Ectodermal cell (in vitro differentiated cells): ENCODE measurements at regions not wholly inside any gene's neighbourhood (a gene's known extent, or its start where the extent isn't known, plus 50 kb on each side); places are given as distances from the start of the nearest gene placed in this dataset.

Experiments
- H3K27ac ChIP-seq: 2 replicates; pipeline ENCODE4 v1.7.0; 2013; ENCODE audit warnings: mild to moderate bottlenecking, low read depth, low read length; ENCODE audit not compliant: insufficient read depth, poor library complexity, severe bottlenecking
- H3K27me3 ChIP-seq: 2 replicates; pipeline ENCODE4 v1.7.0; 2013; ENCODE audit warnings: mild to moderate bottlenecking, low read length; ENCODE audit not compliant: insufficient read depth, control insufficient read depth, poor library complexity, severe bottlenecking
- H3K36me3 ChIP-seq: one replicate; pipeline ENCODE4 v1.7.0; 2013; ENCODE audit warnings: low read length; ENCODE audit not compliant: control insufficient read depth, insufficient read depth
- H3K4me1 ChIP-seq: one replicate; pipeline ENCODE4 v1.7.0; 2013; ENCODE audit warnings: low read length; ENCODE audit not compliant: control insufficient read depth, insufficient read depth
- H3K4me3 ChIP-seq: 2 replicates; pipeline ENCODE4 v1.7.0; 2013; ENCODE audit warnings: low read depth, low read length, control low read depth; ENCODE audit not compliant: insufficient read depth
- H3K9me3 ChIP-seq: 2 replicates; pipeline ENCODE4 v1.7.0; 2013; ENCODE audit warnings: mild to moderate bottlenecking, low read length, moderate library complexity; ENCODE audit not compliant: control insufficient read depth
- WGBS, 2 experiments: methylation state at CpG; one replicate each; pipeline ENCODE4 v1.1.7; 2013; ENCODE audit warnings: missing lambda C conversion rate in 2 of 2; 5-methylcytosine and 5-hydroxymethylcytosine counted together

DNA sequence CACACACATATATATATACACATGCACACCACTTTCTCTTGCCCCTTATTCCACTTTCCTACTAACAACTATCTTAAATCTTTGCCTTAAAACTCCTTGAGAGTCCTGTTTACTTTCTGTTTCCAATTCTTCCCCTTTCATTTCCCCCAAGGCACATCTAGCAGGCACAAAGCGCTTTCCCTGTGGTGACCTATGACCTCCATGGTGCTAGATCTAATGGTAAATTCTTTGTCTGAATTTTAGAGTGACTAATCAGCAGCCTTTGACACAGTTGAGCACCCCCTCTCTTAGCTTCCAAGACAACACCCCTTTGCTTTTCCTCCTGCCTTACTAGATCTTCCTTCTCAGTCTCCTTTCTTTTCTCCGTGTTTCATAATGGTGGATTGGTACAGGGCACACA is 236.4 kb upstream of the TTC29 start:
- H3K4me3 ChIP-seq = no peak overlapping the region
- WGBS, 2 experiments = 67 to 81% methylated on average over 2 of the region's 2 CpGs
- no peaks in the 10 kb centered on the region for H3K27me3 ChIP-seq
- no peaks in the 10 kb centered on the region for H3K36me3 ChIP-seq
- peaks cover 12% of the 10 kb centered on the region for H3K4me1 ChIP-seq
- no peak overlapping the region for H3K27ac ChIP-seq
- no peaks in the 10 kb centered on the region for H3K9me3 ChIP-seq

DNA sequence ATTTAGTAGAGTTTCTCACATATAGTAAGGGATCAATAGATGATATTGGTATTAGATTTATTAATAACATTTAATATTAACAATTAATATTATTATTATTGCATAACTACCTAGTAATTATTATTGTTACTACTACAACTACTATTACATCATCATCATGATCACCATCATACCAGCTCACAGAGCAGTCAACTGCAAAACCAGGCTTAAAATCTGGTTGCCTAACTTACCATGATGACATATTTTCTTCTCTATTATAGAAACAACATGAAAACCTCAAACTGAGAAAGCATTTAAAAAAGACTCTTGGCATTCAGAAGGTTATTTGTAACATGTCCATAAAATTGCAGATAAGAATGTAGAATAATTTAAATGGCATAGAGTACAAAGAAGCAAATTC is 247.0 kb upstream of the TTC29 start:
- Histone ChIP-seq H3K4me3 (no peak overlapping the region), H3K36me3 (no peaks in the 10 kb centered on the region), H3K4me1 (peaks cover 5% of the 10 kb centered on the region), H3K27me3 (no peaks in the 10 kb centered on the region), H3K9me3 (no peaks in the 10 kb centered on the region), H3K27ac (no peak overlapping the region)

DNA sequence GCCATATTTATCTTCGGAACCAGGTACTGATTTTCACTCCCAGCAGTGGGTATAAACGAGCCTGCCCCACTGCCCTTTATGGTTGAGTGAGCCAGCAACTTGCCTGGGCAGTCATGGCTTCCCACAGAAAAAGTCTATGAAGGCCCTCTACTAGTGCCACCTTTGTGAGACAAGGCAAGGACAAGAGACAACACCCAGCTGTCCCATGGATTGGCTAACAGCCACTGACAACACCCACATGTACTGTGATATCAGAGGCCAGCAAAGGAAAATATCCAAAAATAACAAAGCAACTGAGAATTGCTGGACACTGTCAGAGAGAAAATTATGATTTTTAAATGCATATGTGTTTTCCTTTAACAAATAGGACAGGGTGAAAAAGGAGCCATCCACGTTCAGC is 248.4 kb upstream of the TTC29 start:
- Histone ChIP-seq H3K4me1 (peaks cover 8% of the 10 kb centered on the region), H3K27me3 (no peaks in the 10 kb centered on the region), H3K4me3 (no peak overlapping the region), H3K27ac (no peak overlapping the region), H3K9me3 (no peaks in the 10 kb centered on the region), H3K36me3 (no peaks in the 10 kb centered on the region)
- 87 to 94% methylated on average over 3 of the region's 3 CpGs for WGBS, 2 experiments

DNA sequence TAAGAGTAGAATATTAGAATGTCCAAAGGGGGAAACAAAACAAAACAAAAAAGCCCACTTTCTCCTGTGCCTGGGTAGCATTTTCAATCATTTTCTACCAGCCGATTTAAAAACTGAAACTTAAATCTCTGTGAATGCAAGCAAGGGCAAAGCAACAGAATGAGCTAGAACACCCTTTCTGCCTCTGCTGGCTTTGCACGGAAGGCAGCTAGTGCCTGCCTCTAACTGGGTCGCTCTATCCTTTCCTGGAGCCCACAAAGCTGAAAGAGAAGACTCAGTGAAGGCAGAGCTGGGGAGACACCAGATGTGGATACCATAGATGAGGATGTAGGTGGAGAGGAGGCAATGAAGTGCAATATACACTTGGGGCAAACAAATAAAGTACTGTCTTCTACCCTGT is 248.9 kb upstream of the TTC29 start:
- Histone ChIP-seq H3K4me3 (no peak overlapping the region), H3K4me1 (peaks cover 8% of the 10 kb centered on the region), H3K9me3 (no peaks in the 10 kb centered on the region), H3K27ac (no peak overlapping the region), H3K27me3 (no peaks in the 10 kb centered on the region), H3K36me3 (no peaks in the 10 kb centered on the region)
- 92 to 93% methylated on average over 3 of the region's 3 CpGs for WGBS, 2 experiments

DNA sequence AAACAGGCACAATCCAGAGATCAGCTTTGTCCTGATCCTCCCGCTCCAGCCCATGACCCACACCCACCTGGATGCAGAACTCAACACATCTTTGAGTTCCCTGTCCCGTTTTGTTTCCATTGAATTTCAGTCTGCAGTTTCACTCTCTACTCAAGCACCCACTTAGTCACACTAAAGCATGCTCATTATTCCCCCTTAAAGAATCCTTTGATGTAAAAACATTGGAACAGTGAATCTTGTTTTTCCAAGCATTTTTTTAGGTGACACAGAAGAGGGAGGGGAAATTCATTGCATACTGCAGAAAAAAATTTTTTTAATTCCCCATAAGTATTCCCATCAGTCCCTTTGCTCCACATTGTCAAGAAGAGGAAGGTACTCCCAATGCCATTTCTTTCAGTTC is 249.7 kb upstream of the TTC29 start:
- no peaks in the 10 kb centered on the region for H3K36me3 ChIP-seq

DNA sequence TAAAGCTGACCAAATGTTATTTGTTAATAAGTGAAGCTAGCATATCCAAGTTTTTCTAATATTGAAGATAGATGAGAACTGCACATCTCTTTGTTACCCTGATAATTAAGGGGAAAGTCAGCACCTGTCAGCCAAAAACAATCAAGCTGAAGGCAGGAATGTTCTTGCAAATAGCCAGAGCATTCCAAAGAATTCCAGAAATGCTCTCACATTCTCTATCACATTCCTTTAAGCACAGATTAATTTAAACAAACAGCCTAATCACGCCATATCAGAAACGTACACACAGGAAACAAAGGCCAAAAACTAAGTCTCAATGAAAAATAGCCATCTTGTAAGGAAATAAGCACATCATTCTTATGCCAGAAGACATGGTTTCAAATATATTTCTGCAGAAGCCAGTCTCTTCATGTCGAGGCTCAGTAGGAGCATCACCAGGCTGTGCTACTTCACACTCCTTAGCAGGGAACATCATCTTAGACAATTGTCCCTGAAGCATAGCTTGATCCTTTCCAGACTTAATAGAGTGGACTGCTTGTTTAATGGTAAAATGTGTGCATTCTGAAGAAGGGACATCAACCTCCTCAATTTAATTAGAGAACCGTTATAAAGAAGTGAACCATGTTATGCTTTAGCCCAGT is 252.9 kb upstream of the TTC29 start:
- H3K27me3 ChIP-seq = no peaks in the 10 kb centered on the region
- no peaks in the 10 kb centered on the region for H3K36me3 ChIP-seq
- H3K27ac ChIP-seq = no peak overlapping the region
- no peak overlapping the region for H3K4me3 ChIP-seq
- no peaks in the 10 kb centered on the region for H3K9me3 ChIP-seq
- peaks cover 8% of the 10 kb centered on the region for H3K4me1 ChIP-seq
- WGBS, 2 experiments = 63 to 77% methylated on average over 3 to 4 of the region's 4 CpGs

More for the DNA sequence above, 249.7 kb upstream of the TTC29 start:
- WGBS, 2 experiments = 89 to 92% methylated on average over 2 of the region's 2 CpGs
- H3K27ac ChIP-seq = no peak overlapping the region
- no peak overlapping the region for H3K4me3 ChIP-seq
- H3K4me1 ChIP-seq = peaks cover 8% of the 10 kb centered on the region
- no peaks in the 10 kb centered on the region for H3K9me3 ChIP-seq
- no peaks in the 10 kb centered on the region for H3K27me3 ChIP-seq

DNA sequence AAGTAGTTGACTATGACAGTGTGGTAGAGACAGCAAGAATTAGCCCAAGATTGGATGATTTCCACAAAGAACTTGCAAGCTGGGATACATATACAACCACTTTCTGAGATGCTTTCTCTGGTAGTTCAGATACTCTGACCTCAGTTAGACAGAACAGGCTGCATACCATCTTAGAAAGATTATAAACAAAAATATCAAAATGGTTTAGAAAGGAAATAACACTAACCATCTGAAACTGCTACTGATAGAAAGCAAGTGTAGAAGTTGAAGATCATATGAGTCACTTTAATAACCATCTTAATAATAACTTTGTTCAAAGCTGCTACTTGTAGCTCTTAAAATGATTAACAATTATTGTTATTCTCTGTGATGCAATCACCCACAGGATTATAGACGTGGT is 255.4 kb upstream of the TTC29 start:
- no peak overlapping the region for H3K27ac ChIP-seq
- no peak overlapping the region for H3K4me3 ChIP-seq
- H3K36me3 ChIP-seq = no peaks in the 10 kb centered on the region
- peaks cover 8% of the 10 kb centered on the region for H3K4me1 ChIP-seq
- no peaks in the 10 kb centered on the region for H3K9me3 ChIP-seq
- H3K27me3 ChIP-seq = no peaks in the 10 kb centered on the region
- WGBS, 2 experiments = 73% methylated on average over 1 of the region's 1 CpG

DNA sequence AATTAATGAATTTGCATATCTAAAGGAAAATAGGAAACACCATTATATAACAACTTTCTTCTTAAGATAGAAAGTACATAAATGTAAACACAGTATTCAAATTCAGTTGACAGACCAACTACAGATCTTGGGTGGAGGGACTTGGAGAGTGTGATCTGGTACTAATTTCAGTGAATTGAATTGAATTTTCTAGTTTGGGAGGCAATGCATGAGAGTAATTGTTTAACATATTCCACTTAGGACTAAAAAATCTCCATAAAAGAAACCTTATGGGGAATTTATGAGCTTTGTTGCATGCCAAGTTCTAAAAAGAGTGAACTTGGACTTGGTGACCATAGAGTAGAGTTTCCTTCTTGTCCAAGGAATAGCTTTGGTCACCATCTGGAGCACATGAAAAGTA is 261.1 kb upstream of the TTC29 start:
- no peaks in the 10 kb centered on the region for H3K36me3 ChIP-seq
- H3K27me3 ChIP-seq = no peaks in the 10 kb centered on the region
- no peak overlapping the region for H3K27ac ChIP-seq
- H3K4me3 ChIP-seq = no peak overlapping the region
- H3K4me1 ChIP-seq = no peaks in the 10 kb centered on the region
- no peaks in the 10 kb centered on the region for H3K9me3 ChIP-seq

DNA sequence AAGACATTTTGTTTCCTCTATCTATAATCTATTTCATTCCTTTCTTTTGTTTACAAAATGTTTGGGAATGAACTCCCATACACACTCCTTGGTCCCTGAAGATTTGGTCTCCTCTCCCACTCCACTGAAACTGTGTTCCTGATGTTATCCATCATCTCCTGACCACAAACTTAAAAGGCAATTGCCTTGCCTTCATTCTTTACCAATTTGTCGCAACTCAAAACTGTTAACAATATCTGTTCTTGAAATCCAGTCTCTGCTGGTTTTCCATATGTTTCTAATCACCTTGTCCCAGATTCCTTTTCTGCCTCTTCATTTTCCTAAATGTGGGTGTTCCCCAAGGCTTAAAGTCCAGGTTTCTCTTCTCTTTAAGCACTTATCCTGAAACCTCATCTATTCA is 262.2 kb upstream of the TTC29 start:
- WGBS, 2 experiments = 96% methylated on average over 1 of the region's 1 CpG
- H3K4me1 ChIP-seq = no peaks in the 10 kb centered on the region
- no peak overlapping the region for H3K27ac ChIP-seq
- H3K9me3 ChIP-seq = no peaks in the 10 kb centered on the region
- H3K36me3 ChIP-seq = no peaks in the 10 kb centered on the region
- H3K27me3 ChIP-seq = no peaks in the 10 kb centered on the region
- H3K4me3 ChIP-seq = no peak overlapping the region

DNA sequence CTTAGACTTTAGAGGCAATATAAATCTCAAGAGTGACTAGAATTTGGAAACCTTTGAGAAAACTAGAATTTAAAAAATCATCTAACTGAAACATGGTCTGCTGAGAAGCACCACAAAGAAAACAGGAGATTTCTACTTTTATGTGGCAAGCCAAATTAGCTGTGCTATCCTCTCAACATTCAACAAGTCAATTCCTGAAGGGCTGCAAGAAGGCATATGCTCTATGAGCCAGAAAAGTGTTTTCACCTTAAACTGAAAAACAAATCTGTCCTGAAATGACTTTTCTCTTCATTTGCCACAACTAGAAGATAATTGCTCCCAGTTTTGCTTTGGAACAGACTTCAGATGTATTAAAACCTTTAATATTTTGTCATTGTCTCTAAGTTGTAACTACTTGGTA is 263.2 kb upstream of the EDNRA start:
- H3K9me3 ChIP-seq = no peaks in the 10 kb centered on the region
- H3K36me3 ChIP-seq = no peaks in the 10 kb centered on the region
- H3K4me1 ChIP-seq = no peaks in the 10 kb centered on the region
- no peak overlapping the region for H3K27ac ChIP-seq
- H3K4me3 ChIP-seq = no peak overlapping the region
- no peaks in the 10 kb centered on the region for H3K27me3 ChIP-seq

DNA sequence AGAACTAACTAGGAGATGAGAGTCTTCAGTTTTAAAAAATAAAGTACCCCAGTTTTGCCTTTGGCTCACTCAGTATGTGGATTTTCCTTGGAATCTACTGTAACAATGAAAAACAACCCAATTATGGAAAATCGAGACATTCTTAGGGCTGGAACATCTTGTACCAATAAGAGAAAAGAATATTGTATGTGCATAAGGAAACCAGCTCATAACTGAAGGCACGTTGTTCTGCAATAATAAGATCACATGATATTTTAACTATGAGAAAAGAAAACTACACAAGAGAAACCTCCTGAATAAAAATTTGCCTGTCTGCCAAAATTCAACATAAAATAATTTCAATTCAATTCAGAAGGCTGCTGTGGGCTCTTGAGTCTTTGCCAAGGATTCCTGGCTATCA is 261.8 kb upstream of the EDNRA start:
- H3K36me3 ChIP-seq = no peaks in the 10 kb centered on the region
- H3K4me1 ChIP-seq = no peaks in the 10 kb centered on the region
- H3K27ac ChIP-seq = no peak overlapping the region
- H3K9me3 ChIP-seq = no peaks in the 10 kb centered on the region
- 80 to 91% methylated on average over 1 of the region's 2 CpGs for WGBS, 2 experiments
- H3K27me3 ChIP-seq = no peaks in the 10 kb centered on the region
- no peak overlapping the region for H3K4me3 ChIP-seq
